ENCODE measurements at regions not wholly inside any gene's neighbourhood (a gene's known extent, or its start where the extent isn't known, plus 50 kb on each side); places are given as distances from the start of the nearest gene placed in this dataset.
"Not testable (repeated sequence)": the region's sequence is repeated elsewhere in the genome, so short reads cannot be mapped to it uniquely, and the experiment has no call there.

DNA sequence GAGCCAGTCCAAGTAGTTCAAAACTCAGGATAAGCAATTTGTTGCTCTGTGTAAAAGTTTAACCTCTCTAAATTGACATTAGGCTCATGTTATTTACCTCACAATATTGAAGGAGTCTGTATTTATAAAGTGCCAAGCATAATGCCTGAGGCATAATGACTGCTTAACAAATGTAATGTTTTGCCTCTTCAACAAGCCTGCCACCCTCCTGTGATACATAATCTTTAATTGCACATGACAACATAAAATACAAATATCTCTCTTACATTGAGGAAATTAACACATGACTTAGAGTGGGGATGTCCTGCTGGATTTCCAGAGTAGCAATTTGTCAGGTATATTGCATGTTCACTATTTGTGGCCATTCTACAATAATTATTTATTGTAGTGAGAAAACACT is 469.2 kb upstream of the ANO5 start:
- DNase-seq (ENCODE audit: low spot score): no peak

DNA sequence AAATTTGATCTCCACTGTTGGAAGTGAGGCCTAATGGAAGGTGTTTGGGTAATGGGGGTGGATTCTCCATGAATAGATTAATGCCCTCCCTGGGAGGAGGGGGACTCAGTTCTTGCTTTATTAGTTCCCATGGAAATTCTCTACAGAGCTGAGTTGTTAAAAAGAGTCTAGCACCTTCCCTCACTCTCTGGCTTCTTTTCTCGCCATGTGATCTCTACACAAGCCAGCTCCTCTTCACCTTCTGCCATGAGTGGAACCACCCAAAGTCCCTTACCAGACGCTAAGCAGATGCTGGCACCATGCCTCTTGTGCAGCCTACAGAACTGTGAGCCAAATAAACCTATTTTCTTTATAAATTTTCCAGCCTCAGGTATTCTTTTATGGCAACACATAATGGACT is 465.8 kb upstream of the ANO5 start:
- DNase-seq (ENCODE audit: low spot score): no peak

DNA sequence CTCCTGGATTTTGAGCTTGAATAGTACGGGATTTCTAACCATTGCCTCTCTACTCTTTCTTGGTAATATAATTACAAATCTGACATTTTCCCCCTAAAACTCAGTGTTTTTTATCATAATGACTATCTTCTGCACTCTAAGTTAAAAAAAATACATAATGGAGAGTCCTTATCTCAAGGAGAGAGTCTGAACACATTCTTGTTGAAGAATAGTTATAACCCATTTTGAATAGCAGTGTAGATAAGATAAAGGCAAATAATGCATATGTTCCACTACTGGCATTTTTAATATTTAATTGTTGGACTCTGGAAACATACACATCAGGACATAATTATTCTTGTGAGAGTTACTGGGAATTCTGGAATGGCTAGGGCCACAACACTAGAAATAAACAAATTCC is 456.5 kb upstream of the ANO5 start:
- no peak for DNase-seq (ENCODE audit: low spot score)

DNA sequence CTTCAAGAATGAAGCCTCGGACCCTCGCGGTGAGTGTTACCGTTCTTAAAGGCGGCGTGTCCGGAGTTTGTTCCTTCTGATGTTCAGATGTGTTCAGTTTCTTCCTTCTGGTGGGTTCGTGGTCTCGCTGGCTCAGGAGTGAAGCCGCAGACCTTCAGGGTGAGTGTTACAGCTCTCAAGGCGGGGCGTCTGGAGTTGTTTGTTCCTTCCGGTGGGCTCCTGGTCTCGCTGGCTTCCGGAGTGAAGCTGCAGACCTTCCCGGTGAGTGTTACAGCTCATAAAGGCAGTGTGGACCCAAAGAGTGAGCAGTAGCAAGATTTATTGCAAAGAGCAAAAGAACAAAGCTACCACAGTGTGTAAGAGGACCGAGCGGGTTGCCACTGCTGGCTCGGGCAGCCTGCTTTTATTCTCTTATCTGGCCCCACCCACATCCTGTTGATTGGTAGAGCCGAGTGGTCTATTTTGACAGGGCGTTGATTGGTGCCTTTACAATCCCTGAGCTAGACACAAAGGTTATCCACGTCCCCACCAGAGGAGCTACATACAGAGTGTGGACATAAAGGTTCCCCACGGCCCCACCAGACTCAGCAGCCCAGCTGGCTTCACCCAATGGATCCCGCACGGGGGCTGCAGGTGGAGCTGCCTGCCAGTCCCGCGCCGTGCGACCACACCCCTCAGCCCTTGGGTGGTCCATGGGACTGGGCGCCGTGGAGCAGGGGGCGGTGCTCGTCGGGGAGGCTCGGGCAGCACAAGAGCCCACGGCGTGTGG is 440.2 kb upstream of the ANO5 start:
- DNase-seq (ENCODE audit: low spot score): not testable (repeated sequence)

DNA sequence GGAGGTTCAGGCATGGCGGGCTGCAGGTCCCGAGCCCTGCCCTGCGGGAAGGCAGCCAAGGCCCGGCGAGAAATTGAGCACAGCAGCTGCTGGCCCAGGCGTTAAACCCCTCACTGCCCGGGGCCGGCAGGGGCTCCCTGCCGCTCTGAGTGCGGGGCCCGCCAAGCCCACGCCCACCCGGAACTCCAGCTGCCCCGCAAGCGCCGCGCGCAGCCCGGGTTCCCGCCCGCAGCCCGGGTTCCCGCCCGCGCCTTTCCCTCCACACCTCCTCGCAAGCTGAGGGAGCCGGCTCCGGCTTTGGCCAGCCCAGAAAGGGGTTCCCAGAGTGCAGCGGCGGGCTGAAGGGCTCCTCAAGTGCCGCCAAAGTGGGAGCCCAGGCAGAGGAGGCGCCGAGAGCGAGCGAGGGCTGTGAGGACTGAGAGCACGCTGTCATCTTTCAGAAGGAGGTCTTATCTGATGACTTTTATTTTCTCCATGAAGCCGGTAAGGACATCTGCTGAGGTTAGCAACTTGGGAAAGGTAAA is 439.6 kb upstream of the ANO5 start:
- DNase-seq (ENCODE audit: low spot score): not testable (repeated sequence)

- DNase-seq (ENCODE audit: low spot score): no peak
Measured at GRCh38 chr11:21761000-21761399, 431.9 kb upstream of the ANO5 start.

DNA sequence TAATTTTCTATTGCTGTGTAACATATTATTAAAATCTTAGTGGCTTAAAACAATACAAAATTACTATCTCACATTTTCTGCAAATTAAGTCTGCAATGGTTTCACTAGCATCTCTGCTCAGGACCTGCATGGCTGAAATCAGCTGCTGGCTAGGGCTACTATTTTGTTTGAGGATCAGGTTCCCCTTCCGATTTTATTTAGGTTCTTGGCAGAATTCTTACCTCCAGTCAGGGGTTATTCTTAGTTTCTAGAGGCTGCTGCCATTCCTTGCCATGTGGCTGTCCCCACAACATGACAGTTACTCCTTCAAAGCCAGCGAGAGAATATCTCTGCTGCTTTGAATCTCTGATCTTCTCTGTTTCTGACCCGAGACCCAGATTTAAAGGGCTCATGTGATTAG is 424.5 kb upstream of the ANO5 start:
- DNase-seq (ENCODE audit: low spot score): no peak

DNA sequence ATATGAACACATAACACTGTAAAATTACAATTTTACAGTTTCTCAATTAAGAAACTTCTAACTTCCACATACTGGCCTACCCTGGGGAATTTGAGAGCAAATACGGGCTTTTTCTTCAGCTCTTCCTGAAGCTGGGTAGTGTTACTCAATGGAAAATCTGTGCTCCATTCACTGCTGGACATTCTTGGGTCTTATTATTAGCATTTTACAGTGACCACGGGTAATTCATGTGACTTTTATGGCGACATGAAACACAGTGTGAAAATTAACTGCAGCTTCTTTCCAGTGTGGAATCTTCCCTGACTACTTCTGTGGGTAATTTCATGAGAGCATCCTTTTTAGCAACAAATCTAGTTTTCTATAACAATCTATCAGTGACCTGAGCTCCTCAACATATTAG is 423.7 kb upstream of the ANO5 start:
- no peak for DNase-seq (ENCODE audit: low spot score)

DNA sequence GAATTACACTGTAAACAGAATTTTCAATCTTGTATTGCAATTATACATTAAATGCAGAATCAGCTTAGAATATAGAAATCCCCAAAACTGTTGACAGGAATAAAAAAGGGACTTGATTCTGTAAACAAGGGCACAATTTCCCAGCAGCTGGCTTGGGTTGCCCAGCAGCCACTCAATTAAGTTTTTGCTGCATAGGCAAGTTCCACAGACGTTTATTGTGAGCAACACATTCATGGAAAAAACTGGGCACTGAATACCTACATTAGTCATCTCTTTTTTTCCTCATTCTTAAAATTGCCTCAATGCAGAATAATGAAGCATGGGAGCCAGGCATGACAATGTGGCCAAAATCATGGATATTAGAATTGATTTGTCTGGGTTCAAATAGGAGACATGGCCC is 421.8 kb upstream of the ANO5 start:
- DNase-seq (ENCODE audit: low spot score): no peak

DNA sequence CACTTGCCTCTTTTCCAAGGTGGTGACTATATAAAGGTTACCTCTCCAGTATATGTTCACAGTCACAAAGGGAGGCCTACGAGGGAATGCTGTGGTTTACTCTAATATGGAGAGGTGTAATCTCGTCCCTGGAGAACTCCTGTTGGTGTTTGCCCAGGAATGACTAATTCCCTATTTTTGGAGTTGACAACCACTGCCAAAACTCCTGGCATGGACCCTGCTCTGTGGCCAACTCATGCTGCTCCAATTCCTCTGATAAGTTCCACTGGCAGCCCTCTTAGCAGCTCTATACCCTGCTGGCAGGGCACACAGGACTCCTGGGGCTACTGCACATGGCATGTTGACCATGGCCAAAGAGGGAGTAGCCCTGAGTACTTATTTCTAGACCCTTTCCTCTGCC is 418.7 kb upstream of the ANO5 start:
- DNase-seq (ENCODE audit: low spot score): no peak

DNA sequence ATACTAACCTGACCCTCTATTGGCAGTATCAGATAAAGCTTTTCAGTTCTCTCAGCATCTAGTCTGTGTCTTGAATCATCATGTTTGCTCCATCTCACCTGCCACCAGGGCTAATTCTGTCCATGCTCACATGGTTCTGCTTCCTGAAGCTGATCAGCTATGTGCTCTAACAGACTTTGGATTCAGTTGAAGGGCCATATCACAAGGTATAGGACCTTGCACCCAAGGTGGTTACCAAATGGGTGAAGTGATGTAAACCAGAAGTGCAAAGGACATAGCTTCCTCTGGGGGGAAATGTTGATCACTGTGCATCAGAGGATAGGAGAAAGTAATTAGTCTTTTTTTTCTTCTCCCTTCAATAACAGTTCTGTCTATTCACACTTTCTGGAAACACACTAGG is 417.0 kb upstream of the ANO5 start:
- no peak for DNase-seq (ENCODE audit: low spot score)

- no peak for DNase-seq (ENCODE audit: low spot score)
Measured at GRCh38 chr11:21783954-21784353, 408.9 kb upstream of the ANO5 start.

GRCh38 chr11:21785351-21785750 is 407.5 kb upstream of the ANO5 start:
- DNase-seq (ENCODE audit: low spot score): no peak

GRCh38 chr11:21794306-21794705 is 398.6 kb upstream of the ANO5 start:
- DNase-seq (ENCODE audit: low spot score): no peak

DNA sequence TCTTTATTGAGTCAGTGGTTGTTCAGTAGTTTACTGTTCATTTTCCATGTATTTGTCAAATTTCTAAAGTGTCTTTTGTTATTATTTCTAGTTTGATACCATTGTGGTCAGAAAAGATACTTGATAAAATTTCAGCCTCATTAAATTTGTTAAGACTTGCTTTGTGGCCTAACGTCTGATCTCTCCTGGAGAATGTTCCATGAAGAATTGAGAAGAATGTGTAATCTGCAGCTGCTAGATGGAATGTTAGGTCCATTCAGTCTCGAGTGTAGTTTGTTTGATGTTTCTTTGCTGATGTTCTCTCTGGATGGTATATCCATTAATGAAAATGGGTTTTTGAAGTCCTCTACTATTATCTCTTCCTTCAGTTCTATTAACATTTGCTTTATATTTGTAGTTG is 394.7 kb upstream of the ANO5 start:
- DNase-seq (ENCODE audit: low spot score): no peak

DNA sequence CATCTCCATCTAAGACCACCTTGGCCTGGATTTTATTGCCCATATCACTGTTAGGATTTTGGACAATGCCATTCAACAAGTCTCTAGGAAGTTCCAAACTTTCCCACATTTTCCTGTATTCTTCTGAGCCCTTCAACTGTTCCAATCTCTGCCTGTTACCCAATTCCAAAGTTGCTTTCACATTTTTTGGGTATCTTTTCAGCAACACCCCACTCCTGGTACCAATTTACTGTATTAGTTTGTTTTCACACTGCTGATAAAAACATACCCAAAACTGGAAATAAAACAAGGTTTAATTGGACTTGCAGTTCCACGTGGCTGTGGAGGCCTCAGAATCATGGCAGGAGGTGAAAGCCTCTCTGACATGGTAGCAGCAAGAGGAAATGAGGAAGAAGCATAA is 388.4 kb upstream of the ANO5 start:
- not testable (repeated sequence) for DNase-seq (ENCODE audit: low spot score)

GRCh38 chr11:21806508-21806907 is 386.4 kb upstream of the ANO5 start:
- DNase-seq (ENCODE audit: low spot score): no peak

- DNase-seq (ENCODE audit: low spot score): no peak
Measured at GRCh38 chr11:21806947-21807346, 385.9 kb upstream of the ANO5 start.

- no peak for DNase-seq (ENCODE audit: low spot score)
Measured at GRCh38 chr11:21807350-21807749, 385.5 kb upstream of the ANO5 start.

DNA sequence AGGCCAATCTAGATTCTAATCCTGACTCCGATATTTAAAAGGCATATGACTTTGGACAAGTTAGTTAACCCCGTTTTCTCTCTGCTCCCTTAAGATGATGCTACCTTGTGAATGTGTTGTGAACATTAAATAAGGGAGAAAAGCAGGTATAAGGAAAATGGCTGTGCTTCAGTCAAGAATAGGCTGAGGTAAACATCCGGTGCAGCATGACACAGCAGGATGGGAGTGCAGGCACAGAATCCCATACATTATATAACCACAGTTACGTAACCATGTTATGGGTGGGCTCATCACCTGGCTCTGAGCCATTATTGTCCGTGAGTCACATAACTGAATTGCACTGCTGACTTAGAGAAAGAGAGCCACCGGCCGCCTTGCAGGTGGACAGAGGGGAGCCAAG is 382.2 kb upstream of the ANO5 start:
- DNase-seq (ENCODE audit: low spot score): no peak

DNA sequence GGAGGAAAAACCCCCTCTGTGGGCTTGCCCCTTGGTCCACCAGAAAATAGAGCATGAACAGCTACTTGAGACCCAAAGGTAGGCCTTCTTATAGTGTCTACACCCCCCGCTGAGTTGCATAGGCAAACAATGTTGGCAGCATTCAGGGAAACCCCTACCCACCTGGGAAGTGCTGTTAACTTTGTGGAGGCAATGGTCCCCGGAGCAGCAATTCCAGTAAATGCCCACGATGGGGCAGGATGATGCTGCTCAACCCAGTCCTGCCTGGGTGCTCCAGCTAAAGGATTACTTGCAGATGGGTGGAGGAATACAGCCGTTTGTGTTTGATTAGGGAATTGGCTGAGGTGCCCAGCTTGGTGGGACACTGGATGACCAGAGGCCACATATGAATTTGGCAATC is 381.3 kb upstream of the ANO5 start:
- DNase-seq (ENCODE audit: low spot score): peak; percentile 33

DNA sequence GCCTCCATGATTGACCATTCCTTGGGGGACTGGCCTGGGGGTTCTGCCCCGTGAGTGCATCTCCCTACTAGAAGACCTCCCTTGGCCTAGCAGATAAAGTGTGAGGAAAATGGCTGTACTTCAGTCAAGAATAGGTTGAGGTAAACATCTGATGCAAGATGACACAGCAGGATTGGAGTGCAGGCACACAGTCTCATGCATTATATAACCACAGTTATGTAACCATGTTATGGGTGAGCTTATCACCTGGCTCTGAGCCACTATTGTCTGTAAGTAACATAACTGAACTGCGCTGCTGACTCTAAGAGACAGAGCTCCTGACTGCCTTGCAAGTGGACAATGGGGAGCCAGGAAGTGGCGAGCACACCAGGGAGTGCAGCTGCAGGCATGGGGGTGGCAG is 378.7 kb upstream of the ANO5 start:
- DNase-seq (ENCODE audit: low spot score): no peak

DNA sequence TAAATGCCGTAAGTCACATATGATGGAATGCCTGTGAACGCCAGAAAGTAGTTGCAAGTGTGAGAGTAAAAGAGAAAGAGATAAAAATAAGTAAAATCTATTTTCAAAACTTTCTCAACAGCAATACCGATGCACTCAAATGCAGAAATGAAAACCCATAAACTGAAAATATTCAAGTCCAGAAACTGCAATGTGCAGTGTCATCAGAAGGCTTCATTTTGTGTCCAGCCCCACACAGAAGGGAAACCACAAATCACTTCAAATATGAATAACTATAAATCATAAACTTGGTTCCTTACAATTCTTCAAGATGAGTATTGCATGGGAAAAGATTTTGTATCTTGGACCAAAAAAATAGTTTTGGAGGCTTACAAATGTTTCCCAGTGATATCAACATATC is 375.2 kb upstream of the ANO5 start:
- no peak for DNase-seq (ENCODE audit: low spot score)

- DNase-seq (ENCODE audit: low spot score): no peak
Measured at GRCh38 chr11:21820176-21820575, 372.7 kb upstream of the ANO5 start.
